HEK293 (cell line): ENCODE measurements at regions not wholly inside any gene's neighbourhood (a gene's known extent, or its start where the extent isn't known, plus 50 kb on each side); places are given as distances from the start of the nearest gene placed in this dataset.

ENCODE experiments used
- BCL11B ChIP-seq: fragments of 450-650 bp; formaldehyde crosslinking; IDR thresholded peaks from 2 replicates; pipeline ENCODE4 v1.5.1; 2016; ENCODE audit warnings: low read depth, missing biosample characterization, missing genetic modification characterization
- HOXA7 ChIP-seq: sonication (generic); formaldehyde crosslinking; IDR thresholded peaks from 2 replicates; pipeline ENCODE4 v1.8.1; 2022; ENCODE audit warnings: missing genetic modification reagents, borderline replicate concordance
- KLF9 ChIP-seq: fragments of 450-650 bp; formaldehyde crosslinking; IDR thresholded peaks from 2 replicates; pipeline ENCODE4 v1.5.1; 2016; ENCODE audit warnings: missing biosample characterization, missing genetic modification characterization, low read depth
- SCRT2 ChIP-seq: fragments of 450-650 bp; formaldehyde crosslinking; IDR thresholded peaks from 2 replicates; pipeline ENCODE4 v1.5.1; 2016; ENCODE audit warnings: missing biosample characterization, missing genetic modification characterization
- YY1 ChIP-seq: fragments of 450-650 bp; formaldehyde crosslinking; IDR thresholded peaks from 2 replicates; pipeline ENCODE4 v1.5.1; 2018; ENCODE audit warnings: missing biosample characterization, missing genetic modification characterization
- ZNF274 ChIP-seq, 2 experiments: fragments of 200-500 bp in 1 of 2; fragments of 450-650 bp in 1 of 2; sonication (Bioruptor generic) in 1 of 2; formaldehyde crosslinking in 1 of 2; IDR thresholded peaks; 2 replicates each; pipeline versions ENCODE4 v1.5.1 to v1.6.1; 2014 to 2016; ENCODE audit warnings: borderline replicate concordance in 1 of 2, inconsistent platforms in 1 of 2, low read length in 1 of 2, missing biosample characterization in 1 of 2, missing genetic modification characterization in 1 of 2
- ZNF394 ChIP-seq: fragments of 450-650 bp; formaldehyde crosslinking; IDR thresholded peaks from 2 replicates; pipeline ENCODE4 v1.5.1; 2016; ENCODE audit warnings: missing biosample characterization, missing genetic modification characterization, mild to moderate bottlenecking, moderate library complexity, borderline replicate concordance
- ZNF558 ChIP-seq: fragments of 450-650 bp; formaldehyde crosslinking; IDR thresholded peaks from 2 replicates; pipeline ENCODE4 v1.5.1; 2016; ENCODE audit warnings: missing biosample characterization, missing genetic modification characterization
- TF ChIP-seq, protein P1 (sequence below): fragments of 450-650 bp; formaldehyde crosslinking; IDR thresholded peaks from 2 replicates; pipeline ENCODE4 v1.5.0; 2017; ENCODE audit warnings: missing biosample characterization, missing genetic modification characterization, borderline replicate concordance
- TF ChIP-seq, protein P2 (sequence below): fragments of 450-650 bp; formaldehyde crosslinking; IDR thresholded peaks from 2 replicates; pipeline ENCODE4 v1.5.1; 2017; ENCODE audit warnings: missing biosample characterization, mild to moderate bottlenecking, missing genetic modification characterization, moderate library complexity
- TF ChIP-seq, protein P3 (sequence below): fragments of 450-650 bp; formaldehyde crosslinking; IDR thresholded peaks from 2 replicates; pipeline ENCODE4 v1.5.1; 2016; ENCODE audit warnings: missing biosample characterization, missing genetic modification characterization
- TF ChIP-seq, protein P4 (sequence below): fragments of 450-650 bp; formaldehyde crosslinking; IDR thresholded peaks from 2 replicates; pipeline ENCODE4 v1.5.1; 2016; ENCODE audit warnings: missing biosample characterization, missing genetic modification characterization
- TF ChIP-seq, protein P5 (sequence below): fragments of 450-650 bp; formaldehyde crosslinking; IDR thresholded peaks from 2 replicates; pipeline ENCODE4 v1.5.1; 2017; ENCODE audit warnings: missing biosample characterization, missing genetic modification characterization
- TF ChIP-seq, protein P6 (sequence below): fragments of 450-650 bp; formaldehyde crosslinking; IDR thresholded peaks from 2 replicates; pipeline ENCODE4 v1.5.1; 2016; ENCODE audit warnings: missing biosample characterization, missing genetic modification characterization, low read depth

DNA sequence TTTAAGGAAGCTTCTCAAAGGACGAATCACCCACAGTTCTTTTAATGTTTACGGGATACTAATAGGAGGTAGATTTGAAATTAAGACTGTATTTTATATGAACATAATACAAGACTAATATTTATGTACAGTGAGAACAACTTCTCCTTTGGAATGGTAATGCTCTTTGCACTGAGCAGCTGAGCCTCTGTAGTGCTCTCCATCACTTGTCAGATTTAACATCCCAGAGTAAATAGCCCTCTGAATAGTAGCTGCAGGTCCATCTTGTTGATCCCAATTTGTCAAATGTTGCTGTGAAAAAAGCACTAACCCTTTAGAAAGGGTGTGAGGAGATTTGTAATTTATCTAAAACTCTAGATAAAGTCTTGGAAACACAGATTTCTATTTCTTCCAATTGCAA, 351.4 kb upstream of the KCNMB2 start:
- TF ChIP-seq, protein P1, sequence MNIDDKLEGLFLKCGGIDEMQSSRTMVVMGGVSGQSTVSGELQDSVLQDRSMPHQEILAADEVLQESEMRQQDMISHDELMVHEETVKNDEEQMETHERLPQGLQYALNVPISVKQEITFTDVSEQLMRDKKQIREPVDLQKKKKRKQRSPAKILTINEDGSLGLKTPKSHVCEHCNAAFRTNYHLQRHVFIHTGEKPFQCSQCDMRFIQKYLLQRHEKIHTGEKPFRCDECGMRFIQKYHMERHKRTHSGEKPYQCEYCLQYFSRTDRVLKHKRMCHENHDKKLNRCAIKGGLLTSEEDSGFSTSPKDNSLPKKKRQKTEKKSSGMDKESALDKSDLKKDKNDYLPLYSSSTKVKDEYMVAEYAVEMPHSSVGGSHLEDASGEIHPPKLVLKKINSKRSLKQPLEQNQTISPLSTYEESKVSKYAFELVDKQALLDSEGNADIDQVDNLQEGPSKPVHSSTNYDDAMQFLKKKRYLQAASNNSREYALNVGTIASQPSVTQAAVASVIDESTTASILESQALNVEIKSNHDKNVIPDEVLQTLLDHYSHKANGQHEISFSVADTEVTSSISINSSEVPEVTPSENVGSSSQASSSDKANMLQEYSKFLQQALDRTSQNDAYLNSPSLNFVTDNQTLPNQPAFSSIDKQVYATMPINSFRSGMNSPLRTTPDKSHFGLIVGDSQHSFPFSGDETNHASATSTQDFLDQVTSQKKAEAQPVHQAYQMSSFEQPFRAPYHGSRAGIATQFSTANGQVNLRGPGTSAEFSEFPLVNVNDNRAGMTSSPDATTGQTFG = no peak
- TF ChIP-seq, protein P2, sequence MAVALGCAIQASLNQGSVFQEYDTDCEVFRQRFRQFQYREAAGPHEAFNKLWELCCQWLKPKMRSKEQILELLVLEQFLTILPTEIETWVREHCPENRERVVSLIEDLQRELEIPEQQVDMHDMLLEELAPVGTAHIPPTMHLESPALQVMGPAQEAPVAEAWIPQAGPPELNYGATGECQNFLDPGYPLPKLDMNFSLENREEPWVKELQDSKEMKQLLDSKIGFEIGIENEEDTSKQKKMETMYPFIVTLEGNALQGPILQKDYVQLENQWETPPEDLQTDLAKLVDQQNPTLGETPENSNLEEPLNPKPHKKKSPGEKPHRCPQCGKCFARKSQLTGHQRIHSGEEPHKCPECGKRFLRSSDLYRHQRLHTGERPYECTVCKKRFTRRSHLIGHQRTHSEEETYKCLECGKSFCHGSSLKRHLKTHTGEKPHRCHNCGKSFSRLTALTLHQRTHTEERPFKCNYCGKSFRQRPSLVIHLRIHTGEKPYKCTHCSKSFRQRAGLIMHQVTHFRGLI = no peak
- TF ChIP-seq, protein P3, sequence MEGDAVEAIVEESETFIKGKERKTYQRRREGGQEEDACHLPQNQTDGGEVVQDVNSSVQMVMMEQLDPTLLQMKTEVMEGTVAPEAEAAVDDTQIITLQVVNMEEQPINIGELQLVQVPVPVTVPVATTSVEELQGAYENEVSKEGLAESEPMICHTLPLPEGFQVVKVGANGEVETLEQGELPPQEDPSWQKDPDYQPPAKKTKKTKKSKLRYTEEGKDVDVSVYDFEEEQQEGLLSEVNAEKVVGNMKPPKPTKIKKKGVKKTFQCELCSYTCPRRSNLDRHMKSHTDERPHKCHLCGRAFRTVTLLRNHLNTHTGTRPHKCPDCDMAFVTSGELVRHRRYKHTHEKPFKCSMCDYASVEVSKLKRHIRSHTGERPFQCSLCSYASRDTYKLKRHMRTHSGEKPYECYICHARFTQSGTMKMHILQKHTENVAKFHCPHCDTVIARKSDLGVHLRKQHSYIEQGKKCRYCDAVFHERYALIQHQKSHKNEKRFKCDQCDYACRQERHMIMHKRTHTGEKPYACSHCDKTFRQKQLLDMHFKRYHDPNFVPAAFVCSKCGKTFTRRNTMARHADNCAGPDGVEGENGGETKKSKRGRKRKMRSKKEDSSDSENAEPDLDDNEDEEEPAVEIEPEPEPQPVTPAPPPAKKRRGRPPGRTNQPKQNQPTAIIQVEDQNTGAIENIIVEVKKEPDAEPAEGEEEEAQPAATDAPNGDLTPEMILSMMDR (tag by site-specific recombination) = no peak
- TF ChIP-seq SCRT2 (tag by site-specific recombination) = no peak
- no peak for TF ChIP-seq ZNF558 (tag by site-specific recombination)
- TF ChIP-seq KLF9 (tag by site-specific recombination) = no peak
- TF ChIP-seq, protein P4, sequence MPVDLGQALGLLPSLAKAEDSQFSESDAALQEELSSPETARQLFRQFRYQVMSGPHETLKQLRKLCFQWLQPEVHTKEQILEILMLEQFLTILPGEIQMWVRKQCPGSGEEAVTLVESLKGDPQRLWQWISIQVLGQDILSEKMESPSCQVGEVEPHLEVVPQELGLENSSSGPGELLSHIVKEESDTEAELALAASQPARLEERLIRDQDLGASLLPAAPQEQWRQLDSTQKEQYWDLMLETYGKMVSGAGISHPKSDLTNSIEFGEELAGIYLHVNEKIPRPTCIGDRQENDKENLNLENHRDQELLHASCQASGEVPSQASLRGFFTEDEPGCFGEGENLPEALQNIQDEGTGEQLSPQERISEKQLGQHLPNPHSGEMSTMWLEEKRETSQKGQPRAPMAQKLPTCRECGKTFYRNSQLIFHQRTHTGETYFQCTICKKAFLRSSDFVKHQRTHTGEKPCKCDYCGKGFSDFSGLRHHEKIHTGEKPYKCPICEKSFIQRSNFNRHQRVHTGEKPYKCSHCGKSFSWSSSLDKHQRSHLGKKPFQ (tag by site-specific recombination) = no peak
- no peak for TF ChIP-seq ZNF274 (IDR thresholded peaks at IDR 0.05; ENCODE audit: low read length)
- no peak for TF ChIP-seq ZNF274 (tag by site-specific recombination; IDR thresholded peaks at IDR 0.05; ENCODE audit: borderline replicate concordance)
- TF ChIP-seq, protein P5, sequence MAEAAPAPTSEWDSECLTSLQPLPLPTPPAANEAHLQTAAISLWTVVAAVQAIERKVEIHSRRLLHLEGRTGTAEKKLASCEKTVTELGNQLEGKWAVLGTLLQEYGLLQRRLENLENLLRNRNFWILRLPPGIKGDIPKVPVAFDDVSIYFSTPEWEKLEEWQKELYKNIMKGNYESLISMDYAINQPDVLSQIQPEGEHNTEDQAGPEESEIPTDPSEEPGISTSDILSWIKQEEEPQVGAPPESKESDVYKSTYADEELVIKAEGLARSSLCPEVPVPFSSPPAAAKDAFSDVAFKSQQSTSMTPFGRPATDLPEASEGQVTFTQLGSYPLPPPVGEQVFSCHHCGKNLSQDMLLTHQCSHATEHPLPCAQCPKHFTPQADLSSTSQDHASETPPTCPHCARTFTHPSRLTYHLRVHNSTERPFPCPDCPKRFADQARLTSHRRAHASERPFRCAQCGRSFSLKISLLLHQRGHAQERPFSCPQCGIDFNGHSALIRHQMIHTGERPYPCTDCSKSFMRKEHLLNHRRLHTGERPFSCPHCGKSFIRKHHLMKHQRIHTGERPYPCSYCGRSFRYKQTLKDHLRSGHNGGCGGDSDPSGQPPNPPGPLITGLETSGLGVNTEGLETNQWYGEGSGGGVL = no peak
- TF ChIP-seq, protein P6, sequence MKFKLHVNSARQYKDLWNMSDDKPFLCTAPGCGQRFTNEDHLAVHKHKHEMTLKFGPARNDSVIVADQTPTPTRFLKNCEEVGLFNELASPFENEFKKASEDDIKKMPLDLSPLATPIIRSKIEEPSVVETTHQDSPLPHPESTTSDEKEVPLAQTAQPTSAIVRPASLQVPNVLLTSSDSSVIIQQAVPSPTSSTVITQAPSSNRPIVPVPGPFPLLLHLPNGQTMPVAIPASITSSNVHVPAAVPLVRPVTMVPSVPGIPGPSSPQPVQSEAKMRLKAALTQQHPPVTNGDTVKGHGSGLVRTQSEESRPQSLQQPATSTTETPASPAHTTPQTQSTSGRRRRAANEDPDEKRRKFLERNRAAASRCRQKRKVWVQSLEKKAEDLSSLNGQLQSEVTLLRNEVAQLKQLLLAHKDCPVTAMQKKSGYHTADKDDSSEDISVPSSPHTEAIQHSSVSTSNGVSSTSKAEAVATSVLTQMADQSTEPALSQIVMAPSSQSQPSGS (tag by site-specific recombination) = no peak
- no peak for TF ChIP-seq ZNF394 (tag by site-specific recombination)
- no peak for TF ChIP-seq YY1
- TF ChIP-seq BCL11B = no peak
- no peak for TF ChIP-seq HOXA7 (CRISPR knock-in tag)
